H1 (cell line): ENCODE measurements at regions not wholly inside any gene's neighbourhood (a gene's known extent, or its start where the extent isn't known, plus 50 kb on each side); places are given as distances from the start of the nearest gene placed in this dataset.

Experiments
- CTCF ChIA-PET: fragments of 300-600 bp; sonication (Branson Sonifier 250); formaldehyde crosslinking; loops from one replicate; lab custom pipeline; 2021; ENCODE audit not compliant: partially characterized antibody; lab: Charles Lee
- POLR2A ChIA-PET: fragments of 300-600 bp; sonication (Branson Sonifier 250); formaldehyde crosslinking; loops from one replicate; lab custom pipeline; 2021; ENCODE audit warnings: inconsistent platforms; ENCODE audit not compliant: partially characterized antibody; lab: Charles Lee
- DNase-seq, 2 experiments: peaks; one replicate each; pipeline versions ENCODE4 v3.0.0 to v3.0.0-alpha.2; 2010 to 2022; ENCODE audit warnings: low spot score in 2 of 2, low read depth in 1 of 2, mixed read lengths in 1 of 2
- FAIRE-seq: peaks from 2 replicates; lab custom pipeline; 2011; peaks lifted over from hg19 to GRCh38; lab: Jason Lieb, UNC
- H2AFZ ChIP-seq: 2 replicates; pipeline ENCODE4 v1.8.1; 2012; ENCODE audit warnings: low read length, inconsistent platforms
- H2AK5ac ChIP-seq: 2 replicates; pipeline ENCODE4 v1.6.1; 2013; ENCODE audit warnings: low read depth, low read length
- H2BK120ac ChIP-seq: replicated peaks from 2 replicates; pipeline ENCODE3; 2013; ENCODE audit warnings: low read depth, low read length, inconsistent platforms
- H2BK12ac ChIP-seq: 2 replicates; pipeline ENCODE4 v1.6.1; 2013; ENCODE audit warnings: low read depth, low read length
- H2BK15ac ChIP-seq: 2 replicates; pipeline ENCODE4 v1.6.1; 2013; ENCODE audit warnings: low read length
- H2BK20ac ChIP-seq: 2 replicates; pipeline ENCODE4 v1.6.1; 2013; ENCODE audit warnings: low read length
- H2BK5ac ChIP-seq: 2 replicates; pipeline ENCODE4 v1.6.1; 2013; ENCODE audit warnings: low read depth, low read length
- H3K14ac ChIP-seq: 2 replicates; pipeline ENCODE4 v1.6.1; 2013; ENCODE audit warnings: inconsistent platforms; ENCODE audit not compliant: insufficient read length
- H3K18ac ChIP-seq: 2 replicates; pipeline ENCODE4 v1.6.1; 2013; ENCODE audit warnings: low read length; ENCODE audit errors: extremely low read depth
- H3K23ac ChIP-seq: 2 replicates; pipeline ENCODE4 v1.6.1; 2013; ENCODE audit warnings: inconsistent platforms; ENCODE audit not compliant: insufficient read length
- H3K23me2 ChIP-seq: 2 replicates; pipeline ENCODE4 v1.6.1; 2013; ENCODE audit warnings: low read depth, low read length
- H3K27ac ChIP-seq: 2 replicates; pipeline ENCODE4 v1.6.1; 2011; ENCODE audit warnings: low read depth, low read length, inconsistent platforms
- H3K27me3 ChIP-seq, 4 experiments: replicated peaks in 1 of 4; 1 replicate in 1 of 4; 2 replicates in 3 of 4; pipeline versions ENCODE4 v1.6.1 to v1.8.1; 2011 to 2013; ENCODE audit warnings: low read length in 3 of 4, mild to moderate bottlenecking in 3 of 4, inconsistent platforms in 2 of 4, mixed read lengths in 2 of 4, moderate library complexity in 1 of 4; ENCODE audit not compliant: control insufficient read depth in 3 of 4, insufficient read depth in 3 of 4; ENCODE audit errors: extremely low read depth in 1 of 4
- H3K36me3 ChIP-seq, 4 experiments: 2 replicates each; pipeline versions ENCODE4 v1.6.1 to v1.8.1; 2011 to 2013; ENCODE audit warnings: mild to moderate bottlenecking in 4 of 4, low read length in 3 of 4, moderate library complexity in 2 of 4, control low read depth in 1 of 4, inconsistent platforms in 1 of 4; ENCODE audit not compliant: insufficient read depth in 4 of 4, control insufficient read depth in 2 of 4
- H3K4ac ChIP-seq: replicated peaks from 2 replicates; pipeline ENCODE3; 2013; ENCODE audit warnings: low read length, low read depth, mixed read lengths, inconsistent platforms; ENCODE audit not compliant: insufficient read length
- H3K4me1 ChIP-seq, 4 experiments: replicated peaks in 1 of 4; 1 replicate in 1 of 4; 2 replicates in 3 of 4; pipeline versions ENCODE4 v1.6.1 to v1.8.1; 2011 to 2013; ENCODE audit warnings: low read length in 3 of 4, inconsistent platforms in 2 of 4, mixed read lengths in 1 of 4; ENCODE audit not compliant: insufficient read depth in 4 of 4, control insufficient read depth in 3 of 4
- H3K4me2 ChIP-seq, 2 experiments: 2 replicates each; pipeline versions ENCODE4 v1.6.1 to v1.8.1; 2011 to 2013; ENCODE audit warnings: low read depth in 2 of 2, low read length in 2 of 2, control low read depth in 1 of 2, inconsistent platforms in 1 of 2, mild to moderate bottlenecking in 1 of 2; ENCODE audit not compliant: insufficient read depth in 1 of 2
- H3K4me3 ChIP-seq, 4 experiments: fragments of 200-600, 300-600 bp in 1 of 4; sonication (generic), shearing (Covaris generic), sonication (Bioruptor Twin) in 1 of 4; 2 replicates each; pipeline versions ENCODE4 v1.5.1 to v1.8.1; 2011 to 2016; ENCODE audit warnings: low read length in 4 of 4, low read depth in 3 of 4, control low read depth in 2 of 4, inconsistent platforms in 2 of 4, mild to moderate bottlenecking in 2 of 4, mixed read lengths in 1 of 4, moderate library complexity in 1 of 4; ENCODE audit not compliant: insufficient read depth in 2 of 4; ENCODE audit errors: extremely low read depth in 1 of 4
- H3K56ac ChIP-seq: replicated peaks from 2 replicates; pipeline ENCODE3; 2013; ENCODE audit warnings: low read depth, mild to moderate bottlenecking, mixed read lengths, low read length, inconsistent platforms; ENCODE audit not compliant: insufficient read length
- H3K79me1 ChIP-seq: 2 replicates; pipeline ENCODE4 v1.6.1; 2013; ENCODE audit warnings: low read depth, low read length, control low read depth
- H3K79me2 ChIP-seq, 2 experiments: 2 replicates each; pipeline versions ENCODE4 v1.6.1 to v1.8.1; 2012 to 2013; ENCODE audit warnings: low read length in 2 of 2, mild to moderate bottlenecking in 2 of 2, inconsistent platforms in 1 of 2; ENCODE audit not compliant: insufficient read depth in 2 of 2, control insufficient read depth in 1 of 2
- H3K9ac ChIP-seq, 4 experiments: replicated peaks in 1 of 4; 1 replicate in 1 of 4; 2 replicates in 3 of 4; pipeline versions ENCODE4 v1.6.1 to v1.8.1; 2011 to 2013; ENCODE audit warnings: low read depth in 3 of 4, low read length in 3 of 4, control low read depth in 2 of 4, mild to moderate bottlenecking in 2 of 4, moderate library complexity in 2 of 4, inconsistent platforms in 1 of 4; ENCODE audit errors: extremely low read depth in 1 of 4
- H3K9me3 ChIP-seq, 2 experiments: 2 replicates each; pipeline versions ENCODE4 v1.6.1 to v1.8.1; 2012 to 2013; ENCODE audit warnings: mild to moderate bottlenecking in 2 of 2, moderate library complexity in 2 of 2, control low read depth in 1 of 2, inconsistent platforms in 1 of 2, low read depth in 1 of 2, low read length in 1 of 2, mixed read lengths in 1 of 2; ENCODE audit not compliant: insufficient read depth in 2 of 2
- H4K20me1 ChIP-seq, 2 experiments: replicated peaks in 1 of 2; 2 replicates each; pipeline versions ENCODE3 to v1.8.1; 2011 to 2013; ENCODE audit warnings: inconsistent platforms in 2 of 2, low read length in 2 of 2, mild to moderate bottlenecking in 1 of 2; ENCODE audit not compliant: insufficient read depth in 2 of 2, control insufficient read depth in 1 of 2
- H4K5ac ChIP-seq: 2 replicates; pipeline ENCODE4 v1.6.1; 2013; ENCODE audit warnings: low read length, low read depth, mixed read lengths, inconsistent platforms; ENCODE audit not compliant: insufficient read length
- H4K8ac ChIP-seq: 2 replicates; pipeline ENCODE4 v1.8.0; 2013; ENCODE audit warnings: mild to moderate bottlenecking, moderate library complexity, low read length, inconsistent platforms; ENCODE audit not compliant: insufficient read depth; ENCODE audit errors: extremely low read depth
- H4K91ac ChIP-seq: replicated peaks from 2 replicates; pipeline ENCODE3; 2013; ENCODE audit warnings: low read length, mixed read lengths, inconsistent platforms; ENCODE audit not compliant: insufficient read length
- ASH2L ChIP-seq: fragments of 200-600, 300-600 bp; sonication (generic); IDR thresholded peaks from one replicate; pipeline ENCODE4 v1.7.1; 2017; ENCODE audit warnings: low read length
- BCL11A ChIP-seq, 2 experiments: IDR thresholded peaks; one replicate each; pipeline ENCODE4 v1.6.1; 2011; ENCODE audit warnings: low read depth in 2 of 2, low read length in 2 of 2, mild to moderate bottlenecking in 2 of 2
- CBX5 ChIP-seq: fragments of 300-800, 300-1000 bp; sonication (generic); IDR thresholded peaks from 2 replicates; pipeline ENCODE4 v1.7.1; 2016; ENCODE audit warnings: antibody characterized with exemption, low read length, low read depth
- KDM1A ChIP-seq: fragments of 200-600, 300-600 bp; sonication (generic); IDR thresholded peaks from 2 replicates; pipeline ENCODE4 v1.7.1; 2016; ENCODE audit warnings: mild to moderate bottlenecking, low read length, borderline replicate concordance
- MAX ChIP-seq: IDR thresholded peaks from 2 replicates; pipeline ENCODE4 v1.6.1; 2012; ENCODE audit warnings: inconsistent platforms
- POLR2A ChIP-seq, 2 experiments: IDR thresholded peaks; 1 replicate in 1 of 2; 2 replicates in 1 of 2; pipeline ENCODE4 v1.6.1; 2011; ENCODE audit warnings: low read depth in 2 of 2, low read length in 2 of 2, mild to moderate bottlenecking in 2 of 2; ENCODE audit errors: control extremely low read depth in 1 of 2
- USF2 ChIP-seq: IDR thresholded peaks from 2 replicates; pipeline ENCODE4 v1.6.1; 2011; ENCODE audit warnings: low read length, improper control_type of control experiment
- WGBS, 2 experiments: shearing (Covaris generic) in 1 of 2; methylation state at CpG; one replicate each; pipeline versions ENCODE4 v1.1.6 to v1.1.7; 2013 to 2015; ENCODE audit warnings: low lambda C conversion rate in 2 of 2, mixed read lengths in 2 of 2, inconsistent platforms in 1 of 2, low coverage in 1 of 2, missing lambda C conversion rate in 1 of 2; ENCODE audit not compliant: insufficient replicate concordance in 2 of 2, insufficient coverage in 1 of 2, insufficient read length in 1 of 2; ENCODE audit errors: extremely low coverage in 1 of 2, missing lambda C conversion rate in 1 of 2; 5-methylcytosine and 5-hydroxymethylcytosine counted together
- TF ChIP-seq, protein P1 (sequence below), 3 experiments: IDR thresholded peaks; 1 replicate in 2 of 3; 2 replicates in 1 of 3; pipeline versions ENCODE4 v1.5.1 to v1.6.1; 2011; ENCODE audit warnings: low read length in 3 of 3, mild to moderate bottlenecking in 3 of 3, inconsistent platforms in 2 of 3, low read depth in 1 of 3, moderate library complexity in 1 of 3; ENCODE audit not compliant: insufficient read depth in 1 of 3; ENCODE audit errors: control extremely low read depth in 1 of 3

GRCh38 chr14:34355584-34356263 is 106.3 kb downstream of the SPTSSA start:
- H3K4me2 ChIP-seq: no peak overlapping the region
- no peak overlapping the region for H2AK5ac ChIP-seq
- no peaks in the 10 kb centered on the region for H4K20me1 ChIP-seq
- ChIA-PET POLR2A (no interaction called here), CTCF (interaction anchor here (0.9 to 1.6 kb wide), 3 partner anchors 9 to 82 kb away, joined by 4 to 6 read pairs (median 4); no protein-coding TSS in a partner anchor)
- no peaks in the 10 kb centered on the region for H3K79me2 ChIP-seq
- no peak overlapping the region for H4K5ac ChIP-seq
- H3K36me3 ChIP-seq: no peaks in the 10 kb centered on the region
- H3K27ac ChIP-seq: no peak overlapping the region
- H3K4me3 ChIP-seq: no peak overlapping the region
- no peak overlapping the region for H3K9ac ChIP-seq
- H3K79me1 ChIP-seq: no peaks in the 10 kb centered on the region
- no peak overlapping the region for H3K18ac ChIP-seq
- H3K23ac ChIP-seq: no peak overlapping the region
- WGBS, 2 experiments: 76% methylated on average over 2 of the region's 2 CpGs; no CpG with 5 or more reads in 1 of the 2 experiments
- H3K14ac ChIP-seq: no peak overlapping the region
- H4K8ac ChIP-seq: no peak overlapping the region
- H3K27me3 ChIP-seq: peaks cover 0 to 1% (median 0%) of the 10 kb centered on the region in 4 experiments; a peak in 1 of 7 replicates
- FAIRE-seq: no peak
- no peak overlapping the region for H2BK12ac ChIP-seq
- no peak overlapping the region for H2BK5ac ChIP-seq
- H2AFZ ChIP-seq: peak overlapping the region; percentile 60; the same call in 1 of the 2 replicates
- H2BK20ac ChIP-seq: no peak overlapping the region
- TF ChIP-seq ASH2L: no peak
- TF ChIP-seq, protein P1, sequence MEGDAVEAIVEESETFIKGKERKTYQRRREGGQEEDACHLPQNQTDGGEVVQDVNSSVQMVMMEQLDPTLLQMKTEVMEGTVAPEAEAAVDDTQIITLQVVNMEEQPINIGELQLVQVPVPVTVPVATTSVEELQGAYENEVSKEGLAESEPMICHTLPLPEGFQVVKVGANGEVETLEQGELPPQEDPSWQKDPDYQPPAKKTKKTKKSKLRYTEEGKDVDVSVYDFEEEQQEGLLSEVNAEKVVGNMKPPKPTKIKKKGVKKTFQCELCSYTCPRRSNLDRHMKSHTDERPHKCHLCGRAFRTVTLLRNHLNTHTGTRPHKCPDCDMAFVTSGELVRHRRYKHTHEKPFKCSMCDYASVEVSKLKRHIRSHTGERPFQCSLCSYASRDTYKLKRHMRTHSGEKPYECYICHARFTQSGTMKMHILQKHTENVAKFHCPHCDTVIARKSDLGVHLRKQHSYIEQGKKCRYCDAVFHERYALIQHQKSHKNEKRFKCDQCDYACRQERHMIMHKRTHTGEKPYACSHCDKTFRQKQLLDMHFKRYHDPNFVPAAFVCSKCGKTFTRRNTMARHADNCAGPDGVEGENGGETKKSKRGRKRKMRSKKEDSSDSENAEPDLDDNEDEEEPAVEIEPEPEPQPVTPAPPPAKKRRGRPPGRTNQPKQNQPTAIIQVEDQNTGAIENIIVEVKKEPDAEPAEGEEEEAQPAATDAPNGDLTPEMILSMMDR (IDR thresholded peaks at IDR 0.05; ENCODE audit: control extremely low read depth in 1 of 3, insufficient read depth in 1 of 3, low read depth in 1 of 3, low read length in 3 of 3): no peak
- TF ChIP-seq BCL11A (IDR thresholded peaks at IDR 0.05; ENCODE audit: low read depth in 2 of 2, low read length in 2 of 2): no peak
- TF ChIP-seq POLR2A (IDR thresholded peaks at IDR 0.05; ENCODE audit: control extremely low read depth in 1 of 2, low read depth in 2 of 2, low read length in 2 of 2): no peak
- no peak for TF ChIP-seq CBX5
- no peak for TF ChIP-seq MAX
- TF ChIP-seq KDM1A: no peak
- TF ChIP-seq USF2: no peak
- no peak for DNase-seq
- H3K4me1 ChIP-seq: no peaks in the 10 kb centered on the region
- no peak overlapping the region for H3K56ac ChIP-seq
- no peak overlapping the region for H2BK120ac ChIP-seq
- H2BK15ac ChIP-seq: no peak overlapping the region
- H4K91ac ChIP-seq: no peak overlapping the region
- H3K23me2 ChIP-seq: no peaks in the 10 kb centered on the region
- no peak overlapping the region for H3K4ac ChIP-seq
- no peaks in the 10 kb centered on the region for H3K9me3 ChIP-seq
